Mucosa of gallbladder (tissue), 1 donor: ENCODE measurements at regions not wholly inside any gene's neighbourhood (a gene's known extent, or its start where the extent isn't known, plus 50 kb on each side); places are given as distances from the start of the nearest gene placed in this dataset.

Experiments
- DNase-seq: peaks from one replicate; pipeline ENCODE4 v3.0.0-alpha.2; 2020; ENCODE audit warnings: low spot score
- donor health status: DM: no; HTN: no; CAD: no.

DNA sequence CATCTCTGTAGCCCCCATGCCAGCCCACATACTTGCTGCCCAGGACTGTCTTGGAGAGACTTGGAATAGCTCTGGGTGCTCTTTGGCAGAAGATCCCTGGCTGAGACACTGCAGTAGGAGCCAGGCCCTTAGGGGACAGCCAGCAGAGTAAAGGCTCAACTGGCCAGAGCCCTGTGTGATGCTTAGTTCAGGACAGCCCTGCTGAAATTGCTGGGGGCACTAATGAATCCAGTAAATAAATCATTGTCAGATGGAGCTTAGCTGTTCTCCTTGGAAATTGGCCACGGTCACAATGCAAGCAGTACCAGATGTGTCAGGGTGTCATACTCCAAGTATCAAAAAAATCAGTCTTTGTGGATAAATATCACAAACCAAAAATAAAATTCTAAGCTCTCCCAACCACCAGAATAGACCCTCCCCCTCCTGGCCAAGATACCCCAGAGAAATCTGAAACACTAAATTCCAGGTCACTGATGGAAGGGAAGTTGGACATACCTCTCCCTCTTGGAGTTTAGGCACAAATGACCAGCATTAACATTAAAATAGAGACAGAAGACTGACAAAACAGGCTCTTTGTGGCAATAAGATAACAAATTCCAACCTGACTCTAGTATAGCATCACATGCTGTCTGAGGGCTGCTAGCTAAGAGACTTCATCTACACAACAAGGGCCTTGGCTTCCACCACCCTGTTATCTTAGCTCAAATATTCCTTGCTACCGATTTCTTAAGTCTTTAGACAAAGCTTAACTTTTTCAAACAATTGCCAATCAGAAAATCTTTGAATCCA lies 83.2 kb upstream of the DNAH14 start:
- DNase-seq = no peak

DNA sequence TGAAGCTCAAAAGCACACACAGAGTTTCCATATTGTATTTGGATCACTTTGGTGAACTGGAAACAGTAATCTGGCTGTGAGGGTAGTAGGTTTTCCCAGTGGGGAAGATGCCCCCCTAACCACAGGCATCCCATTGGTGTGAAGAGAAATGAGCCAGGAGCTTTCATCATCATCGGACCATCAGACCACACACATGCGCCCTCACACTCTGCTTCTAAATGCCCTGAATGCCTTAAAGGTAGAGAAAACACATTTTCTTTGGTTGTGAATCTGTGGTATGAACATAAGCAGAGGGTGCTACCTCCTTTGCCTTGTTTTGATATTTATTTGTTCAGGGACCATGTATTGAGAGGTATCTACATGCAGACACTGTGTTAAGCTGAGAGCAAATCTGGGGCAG lies 79.0 kb upstream of the DNAH14 start:
- DNase-seq = no peak

DNA sequence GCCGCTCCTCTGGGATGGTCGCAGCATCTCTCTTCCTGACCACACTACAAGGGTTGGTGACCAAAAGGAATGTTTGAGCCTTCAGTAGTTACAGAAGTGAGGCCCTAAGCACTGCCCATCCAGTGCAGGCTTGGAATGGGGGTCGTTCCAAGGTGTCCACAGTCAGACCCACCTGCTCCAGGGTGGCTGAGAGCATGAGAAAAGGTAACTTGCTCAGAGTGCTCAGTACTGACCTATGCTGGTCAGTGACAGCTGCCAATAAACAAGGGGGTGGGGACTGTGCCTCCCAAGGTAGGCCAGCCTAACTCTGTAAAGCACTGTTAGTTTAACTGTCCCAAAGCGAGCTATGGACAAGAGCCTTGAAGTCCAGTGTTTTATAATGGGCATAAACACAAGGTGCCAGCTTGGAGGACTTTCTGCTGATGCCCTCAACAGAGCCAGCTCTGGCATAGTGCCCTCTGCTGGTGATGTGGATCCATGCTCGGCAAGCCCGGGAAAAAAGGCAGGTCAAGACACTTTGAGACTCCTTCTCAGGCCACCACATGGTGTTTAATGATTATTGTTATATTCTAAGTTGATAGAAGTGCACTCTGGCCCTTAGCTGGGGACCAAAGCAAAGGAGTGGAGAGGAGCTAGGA lies 78.1 kb upstream of the DNAH14 start:
- peak; percentile 58 for DNase-seq

DNA sequence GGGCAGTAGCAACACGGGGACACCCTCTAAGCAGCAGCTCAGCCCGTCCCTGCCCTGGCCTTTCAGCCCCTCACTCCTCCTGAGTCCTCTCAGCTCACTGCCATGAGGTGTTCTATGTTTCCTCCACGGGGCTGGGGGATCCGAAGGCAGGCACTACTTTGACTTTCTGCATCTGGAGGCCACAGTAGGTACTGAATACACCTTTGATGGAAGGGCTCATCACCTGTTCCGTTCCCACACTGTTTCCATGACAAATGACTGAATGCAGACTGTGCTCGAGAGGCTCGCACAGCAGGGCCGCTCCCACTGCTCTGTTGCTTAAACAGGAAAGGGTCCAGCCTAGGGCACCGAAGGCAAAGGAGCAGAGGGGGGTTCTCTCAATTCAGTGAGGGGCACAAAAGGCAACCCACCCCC lies 77.6 kb upstream of the DNAH14 start:
- DNase-seq = no peak

DNA sequence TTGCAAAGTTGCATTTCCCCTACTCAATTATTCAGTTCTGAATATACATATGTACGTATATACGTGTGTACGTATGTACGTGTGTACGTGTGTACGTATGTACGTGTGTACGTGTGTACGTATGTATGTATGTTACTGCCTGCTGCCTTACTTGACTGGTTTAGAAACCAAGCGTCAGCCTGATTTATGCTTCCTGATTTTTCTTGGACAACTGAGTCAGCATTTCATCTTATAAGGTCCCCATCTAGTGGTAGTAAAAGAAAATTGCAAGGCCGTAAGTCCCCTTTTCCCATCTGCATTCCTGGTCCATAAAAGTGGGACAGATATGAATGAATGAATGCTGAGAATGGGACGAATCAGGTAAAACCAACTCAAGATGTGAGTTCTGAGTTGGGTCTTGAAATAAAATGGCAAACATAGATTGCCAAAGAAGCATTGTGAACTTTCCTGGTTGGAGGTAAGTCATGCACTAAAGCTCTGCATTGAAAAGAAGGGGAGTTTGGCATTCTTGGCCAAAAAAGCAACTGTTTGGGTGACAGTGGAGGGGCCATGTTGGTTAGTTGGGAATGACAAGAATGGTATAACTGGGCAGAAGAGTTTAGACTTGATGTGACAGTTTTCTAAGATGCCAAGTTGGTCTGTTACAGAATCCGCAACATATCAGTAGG lies 76.4 kb upstream of the DNAH14 start:
- no peak for DNase-seq

DNA sequence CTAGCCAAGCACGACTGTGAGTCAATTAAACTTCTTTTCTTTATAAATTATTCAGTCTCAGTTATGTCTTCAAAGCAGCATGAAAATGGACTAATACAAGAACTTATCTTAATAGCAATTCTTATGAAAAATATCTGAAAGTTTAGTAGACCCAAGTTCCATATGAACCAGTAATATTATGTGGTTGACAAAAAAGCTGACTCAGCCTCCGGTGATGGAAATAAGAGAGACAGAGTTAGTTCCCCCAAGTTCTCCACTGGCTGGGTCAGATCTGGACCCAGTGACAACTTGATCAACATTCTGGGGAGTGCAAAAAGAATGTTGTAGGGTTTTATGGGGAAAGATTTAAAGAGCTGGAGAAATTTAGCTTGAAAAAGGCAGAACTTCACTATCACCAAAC lies 72.5 kb upstream of the DNAH14 start:
- no peak for DNase-seq

DNA sequence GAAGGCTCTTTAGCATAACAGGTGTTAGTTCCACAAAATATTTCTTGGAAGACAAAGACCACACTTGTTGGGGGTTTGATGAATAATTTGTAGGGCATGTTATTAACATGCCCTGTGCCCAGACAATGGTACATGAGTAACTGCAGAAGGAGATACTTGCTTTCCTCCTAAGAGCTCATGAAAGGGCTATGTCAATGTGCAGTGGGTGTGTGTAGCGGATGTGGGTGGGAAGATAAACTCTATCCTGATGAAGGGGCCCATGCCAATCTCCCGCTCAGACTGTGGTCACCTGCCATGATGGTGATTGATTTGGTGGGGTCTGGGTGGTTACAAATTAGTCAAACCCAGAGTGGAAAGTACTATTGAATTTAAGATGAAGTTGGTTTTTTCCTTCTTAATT lies 69.8 kb upstream of the DNAH14 start:
- DNase-seq = no peak

DNA sequence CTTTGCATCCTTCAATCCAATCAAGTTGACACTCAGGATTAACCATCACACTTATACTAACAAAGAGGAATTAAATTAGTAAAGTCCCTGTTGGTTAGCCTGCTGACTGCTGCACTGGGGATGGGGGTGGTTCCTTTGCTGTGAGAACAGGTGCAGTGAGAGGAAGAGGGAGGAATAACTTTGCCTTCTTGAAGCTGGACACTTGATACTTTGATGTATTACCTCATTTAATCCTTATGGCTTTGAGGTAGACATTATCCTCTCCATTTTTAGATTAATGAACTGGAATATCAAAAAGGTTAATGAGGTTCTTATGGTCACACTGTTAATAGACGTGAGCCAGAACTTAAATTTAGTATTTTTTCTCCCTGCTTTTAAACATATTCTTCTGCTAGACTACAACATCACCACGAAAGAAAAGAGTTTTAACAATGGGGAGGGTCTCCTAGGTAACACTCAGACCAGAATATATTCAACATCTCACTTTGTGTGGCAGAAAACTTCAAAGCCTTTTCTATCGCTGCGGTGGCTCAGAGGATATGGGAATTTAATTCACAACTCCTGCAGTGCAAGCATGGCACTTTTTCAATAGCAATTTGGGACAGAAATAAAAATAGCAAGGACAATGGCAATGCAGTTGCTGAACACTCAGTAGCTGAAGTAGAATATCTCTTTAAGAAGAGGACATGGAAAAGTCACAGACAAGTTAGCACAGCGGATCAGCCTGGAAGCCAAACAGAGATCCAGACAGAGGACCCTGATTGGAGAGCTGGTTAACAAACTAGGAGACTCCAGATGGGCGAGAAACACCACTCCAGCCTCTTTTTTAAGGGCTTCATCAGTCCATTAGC lies 68.8 kb upstream of the DNAH14 start:
- no peak for DNase-seq

DNA sequence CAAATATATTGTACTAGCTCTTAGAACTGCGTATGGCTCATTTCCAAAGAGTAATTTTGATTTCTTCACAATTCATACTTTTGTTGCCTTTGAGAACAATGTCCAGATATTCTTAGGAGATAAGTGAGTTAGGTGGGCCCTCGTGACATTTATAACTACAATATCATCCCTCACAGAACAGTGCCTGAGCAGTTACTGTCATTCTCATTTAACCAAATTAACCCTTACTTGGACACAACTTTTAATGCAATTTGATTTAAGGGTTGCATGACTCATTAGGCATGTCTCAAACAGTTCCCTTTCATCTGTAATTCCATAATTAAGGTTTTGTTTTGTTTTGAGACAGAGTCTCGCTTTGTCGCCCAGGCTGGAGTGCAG lies 68.1 kb upstream of the DNAH14 start:
- no peak for DNase-seq

DNA sequence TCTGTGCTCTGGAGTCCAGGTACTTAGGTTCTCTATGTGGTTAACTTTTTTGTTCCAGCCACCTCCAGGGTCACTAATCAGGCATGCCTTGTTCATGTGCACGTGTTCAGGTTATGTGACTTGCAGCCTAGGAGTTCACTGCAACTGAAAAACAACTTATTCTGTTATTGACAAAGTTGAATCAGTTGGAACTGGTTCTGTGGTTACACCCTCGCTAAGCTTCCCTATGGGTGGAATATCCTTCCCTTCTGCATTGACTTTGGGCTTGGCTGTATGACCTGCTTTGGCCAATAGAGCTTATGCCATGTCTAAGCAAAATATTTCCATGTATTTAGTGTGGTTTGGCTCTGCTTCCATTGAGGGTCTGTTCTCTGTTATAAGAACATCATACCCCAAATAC lies 66.0 kb upstream of the DNAH14 start:
- no peak for DNase-seq

DNA sequence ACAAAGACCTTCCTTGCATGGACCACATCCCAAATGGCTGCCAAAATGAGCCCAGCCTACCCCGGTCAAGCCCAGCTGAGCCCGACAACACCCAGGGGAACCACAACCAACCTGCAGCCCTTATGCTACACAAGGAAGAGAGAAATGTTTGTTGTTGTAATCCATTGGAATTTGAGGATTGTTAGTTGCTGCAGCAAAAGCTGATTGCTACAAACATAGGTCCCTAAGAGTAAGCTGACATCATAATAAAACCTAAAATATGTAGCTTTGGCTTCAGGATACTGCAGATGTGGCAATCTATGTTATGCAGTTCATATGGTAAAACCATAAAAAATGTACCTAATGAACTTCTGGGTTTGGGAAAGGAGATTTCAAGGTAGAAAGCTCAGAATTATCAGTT lies 65.5 kb upstream of the DNAH14 start:
- DNase-seq = no peak

DNA sequence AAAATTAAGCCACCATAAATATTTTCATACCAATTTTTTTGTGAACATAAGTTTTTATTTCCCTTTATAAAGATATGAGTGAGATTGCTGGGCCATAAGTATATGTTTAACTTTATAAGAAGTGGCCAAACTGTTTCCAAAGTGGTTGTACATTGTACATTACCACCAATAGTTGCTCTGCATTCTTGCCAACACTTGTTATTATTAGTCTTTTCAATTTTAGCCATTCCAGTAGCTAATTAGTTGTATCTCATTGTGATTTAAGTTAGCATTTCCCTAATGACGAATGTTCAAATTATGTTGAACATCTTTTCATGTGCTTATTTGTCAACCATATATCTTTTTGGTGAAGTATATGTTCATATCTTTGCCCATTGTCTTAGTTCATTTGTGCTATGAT lies 64.0 kb upstream of the DNAH14 start:
- DNase-seq = no peak

DNA sequence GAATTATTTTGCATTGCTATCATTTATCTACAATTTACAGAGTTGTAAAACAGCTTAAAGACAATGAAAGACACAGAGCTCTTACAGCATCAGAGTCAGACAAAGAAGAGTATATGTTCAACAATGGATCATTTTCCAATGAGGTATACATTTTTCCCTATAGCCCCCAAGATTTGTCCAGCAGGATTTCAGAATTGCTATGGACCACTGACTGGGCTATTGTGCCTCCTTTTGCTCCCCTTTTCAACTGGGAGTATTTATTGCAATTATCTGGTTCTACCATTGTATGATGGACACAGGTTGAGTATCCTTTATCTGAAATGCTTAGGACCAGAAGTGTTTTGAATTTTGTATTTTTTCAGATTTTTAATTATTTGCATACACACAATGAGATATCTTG lies 62.5 kb upstream of the DNAH14 start:
- DNase-seq = no peak

DNA sequence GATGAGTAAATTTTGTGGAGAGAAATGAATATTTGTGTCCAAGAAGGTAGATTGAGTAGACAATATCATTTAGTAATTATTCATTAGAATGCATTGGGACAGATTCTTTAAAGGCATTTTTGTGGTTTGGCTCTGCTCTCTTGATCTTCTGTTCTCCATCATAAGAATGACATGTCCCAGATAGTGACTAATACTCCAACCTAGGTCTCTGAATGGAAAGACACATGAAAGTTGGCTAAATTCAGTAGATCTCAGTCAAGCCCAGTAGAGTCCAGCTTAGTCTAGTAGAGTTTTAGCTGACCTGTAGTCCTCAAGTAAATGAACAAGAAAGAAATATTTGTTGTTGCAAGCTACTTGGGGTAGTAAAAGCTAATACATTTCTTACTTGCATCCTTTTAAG lies 61.8 kb upstream of the DNAH14 start:
- no peak for DNase-seq

DNA sequence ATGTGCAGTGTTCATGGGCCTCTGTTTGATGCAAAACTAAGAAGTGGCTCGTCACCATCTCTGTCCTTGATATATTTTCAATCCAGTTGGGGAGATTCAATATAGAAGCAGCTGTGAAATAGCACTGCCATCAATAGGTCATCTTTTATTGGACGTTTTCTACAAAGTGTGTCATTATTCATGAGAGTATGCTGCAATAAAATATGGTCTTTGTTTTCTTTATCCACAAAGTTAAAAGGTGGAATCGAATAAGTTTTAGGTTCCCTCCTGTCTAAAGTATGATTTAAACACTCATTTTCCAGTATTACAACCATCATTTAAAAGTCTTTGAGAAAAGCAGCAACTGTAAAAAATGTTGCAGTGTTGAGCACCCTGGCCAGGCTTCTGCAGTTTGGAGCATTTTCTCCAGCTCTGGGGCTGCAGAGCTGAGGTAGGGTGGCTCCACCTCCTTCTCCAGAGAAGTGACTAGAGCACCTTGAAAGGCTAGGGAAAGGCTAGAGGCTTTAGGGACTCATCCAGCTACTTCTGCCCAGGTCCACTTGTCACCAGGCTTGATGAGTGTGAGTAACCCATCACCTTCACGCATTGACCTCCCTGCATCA lies 56.5 kb upstream of the DNAH14 start:
- DNase-seq = no peak

DNA sequence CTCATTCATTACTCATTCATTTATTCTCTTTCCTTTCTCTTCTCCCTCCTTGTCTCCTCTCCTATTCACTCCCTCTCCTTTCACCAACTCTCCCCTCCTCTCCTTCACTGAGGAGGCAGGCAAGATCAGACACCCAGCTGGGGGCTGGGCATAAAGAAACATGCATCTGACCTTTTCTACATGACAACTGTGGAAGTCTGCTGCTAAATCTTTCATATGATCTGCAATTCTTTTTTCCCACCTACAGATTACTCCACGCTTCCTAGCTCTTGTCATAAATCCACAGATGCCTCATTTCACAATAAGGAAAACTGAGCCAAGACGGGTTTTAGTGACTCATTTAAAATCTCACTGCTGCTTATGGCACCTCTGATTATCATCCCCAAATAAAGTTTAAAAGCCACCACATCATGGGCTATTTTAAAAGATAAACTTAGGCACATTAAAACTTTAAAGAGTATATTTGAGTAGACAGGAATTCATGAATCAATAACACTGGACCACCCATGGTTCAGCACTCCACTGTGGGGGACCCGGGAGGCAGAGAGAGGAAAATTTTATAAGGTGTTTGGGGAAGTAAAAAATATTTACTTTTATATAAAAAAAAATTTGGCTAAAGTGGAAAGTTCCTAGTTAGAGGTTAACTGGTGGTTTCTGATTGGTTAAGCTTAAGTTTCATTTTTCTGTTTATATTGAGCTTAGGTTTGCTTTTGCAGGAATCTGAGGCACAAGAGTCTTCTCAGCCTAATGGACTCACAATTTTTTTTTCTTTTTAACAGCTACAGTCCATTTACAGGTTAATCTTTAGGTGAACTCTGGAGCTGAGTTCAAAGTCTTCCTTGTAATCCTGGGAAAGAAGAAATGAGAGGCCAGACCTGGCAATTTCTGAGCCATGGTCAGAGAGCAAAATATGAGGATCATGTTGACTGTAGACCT lies 55.8 kb upstream of the DNAH14 start:
- no peak for DNase-seq

DNA sequence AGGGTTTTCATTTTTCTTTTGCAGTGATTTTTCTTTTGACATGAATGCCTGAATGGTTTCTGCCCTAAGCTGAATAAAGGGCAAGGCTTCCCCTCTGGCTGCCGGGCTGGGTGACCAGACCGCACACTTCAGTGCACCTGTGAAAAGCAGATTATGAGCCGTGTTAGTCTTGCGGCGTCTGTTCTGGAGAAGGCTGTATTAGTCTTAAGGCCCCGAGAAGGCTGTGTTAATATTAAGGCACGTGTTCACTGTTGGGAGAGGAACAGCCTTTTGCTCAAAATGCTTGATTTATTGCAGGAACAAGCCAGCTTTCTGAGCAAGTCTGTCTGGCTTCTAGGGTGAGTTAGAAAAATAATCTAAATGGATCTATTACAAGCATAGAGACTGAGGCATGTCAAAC lies 54.7 kb upstream of the DNAH14 start:
- no peak for DNase-seq

DNA sequence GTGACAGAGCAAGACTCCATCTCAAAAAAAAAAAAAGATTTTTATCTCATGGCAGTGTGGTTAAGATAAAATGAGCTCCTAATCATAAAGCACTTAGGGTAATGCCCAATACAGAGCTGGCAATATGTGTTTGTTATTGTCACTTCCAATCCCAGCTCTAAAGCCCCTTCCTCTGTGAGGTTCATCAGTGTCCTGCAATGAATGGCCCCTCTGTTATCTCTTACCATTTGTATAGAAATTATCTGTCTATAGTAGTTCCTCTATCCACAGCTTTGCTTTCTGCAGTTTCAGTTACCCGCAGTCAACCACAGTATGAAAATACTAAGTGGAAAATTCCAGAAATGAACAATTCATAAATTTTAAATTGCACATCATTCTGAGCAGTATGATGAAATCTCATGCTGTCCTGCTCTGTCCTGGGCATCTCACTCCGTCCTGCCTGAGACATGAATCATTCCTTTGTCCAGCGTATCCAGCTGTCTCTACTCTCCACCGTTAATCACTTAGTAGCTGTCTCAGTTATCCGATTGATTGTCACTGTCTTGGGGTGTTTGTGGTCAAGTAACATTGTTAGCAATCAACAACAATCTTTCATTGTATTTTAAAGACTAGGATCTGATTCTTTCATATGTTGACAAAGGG lies 50.2 kb upstream of the DNAH14 start:
- DNase-seq = no peak
